ENCODE measurements at regions not wholly inside any gene's neighbourhood (a gene's known extent, or its start where the extent isn't known, plus 50 kb on each side); places are given as distances from the start of the nearest gene placed in this dataset.
A peak's percentile ranks its signal among the peaks of the same experiment; 100 is the strongest.

- TF ChIP-seq CREB1 (IDR thresholded peaks at IDR 0.05): peak; percentile 34; the same call in 1 of the 2 replicates
- TF ChIP-seq ASH2L (IDR thresholded peaks at IDR 0.05; ENCODE audit: low read length): no peak
- TF ChIP-seq RBBP5 (IDR thresholded peaks at IDR 0.05; ENCODE audit: borderline replicate concordance, low read depth, low read length): no peak
- no peak for TF ChIP-seq SP4 (IDR thresholded peaks at IDR 0.05; ENCODE audit: low read length)
- TF ChIP-seq EZH2 (IDR thresholded peaks at IDR 0.05; ENCODE audit: low read depth, low read length, severe bottlenecking): no peak
- TF ChIP-seq BCL11A (IDR thresholded peaks at IDR 0.05; ENCODE audit: low read depth in 2 of 2, low read length in 2 of 2): peak in 1 of 2 experiments; percentile 52
- no peak for TF ChIP-seq SRF (IDR thresholded peaks at IDR 0.05; ENCODE audit: low read depth, low read length)
- no peak for TF ChIP-seq SP1 (IDR thresholded peaks at IDR 0.05; ENCODE audit: low read depth, low read length)
- peak; percentile 88 to 96 for TF ChIP-seq HDAC2 (IDR thresholded peaks at IDR 0.05; ENCODE audit: borderline replicate concordance in 1 of 2, low read depth in 2 of 2, low read length in 2 of 2)
- no peak for TF ChIP-seq E2F6 (IDR thresholded peaks at IDR 0.05)
- peak in 1 of 2 experiments; percentile 74; a peak in 1 of 3 replicates for TF ChIP-seq EP300 (IDR thresholded peaks at IDR 0.05; ENCODE audit: borderline replicate concordance in 1 of 2, low read depth in 2 of 2, low read length in 2 of 2)
- no peak for TF ChIP-seq NRF1 (IDR thresholded peaks at IDR 0.05; ENCODE audit: low read depth, low read length)
- no peak for TF ChIP-seq TAF1 (IDR thresholded peaks at IDR 0.05; ENCODE audit: low read depth, low read length)
- no peak for TF ChIP-seq GABPA (IDR thresholded peaks at IDR 0.05; ENCODE audit: borderline replicate concordance, insufficient read depth, low read length)
Observed at GRCh38 chr20:39282619-39283092, 320.5 kb downstream of the DHX35 start (continued).
